HG02763 (cell line): ENCODE measurements at regions not wholly inside any gene's neighbourhood (a gene's known extent, or its start where the extent isn't known, plus 50 kb on each side); places are given as distances from the start of the nearest gene placed in this dataset.

Experiments
- ATAC-seq: cut with Tn5 transposase; IDR thresholded peaks from one replicate; pipeline ENCODE4 v1.9.1; 2021; ENCODE audit warnings: mild to moderate bottlenecking, moderate library complexity; ENCODE audit not compliant: unreplicated experiment

GRCh38 chrX:39971760-39972159, 126.0 kb downstream of the BCOR start:
- no peak for ATAC-seq

DNA sequence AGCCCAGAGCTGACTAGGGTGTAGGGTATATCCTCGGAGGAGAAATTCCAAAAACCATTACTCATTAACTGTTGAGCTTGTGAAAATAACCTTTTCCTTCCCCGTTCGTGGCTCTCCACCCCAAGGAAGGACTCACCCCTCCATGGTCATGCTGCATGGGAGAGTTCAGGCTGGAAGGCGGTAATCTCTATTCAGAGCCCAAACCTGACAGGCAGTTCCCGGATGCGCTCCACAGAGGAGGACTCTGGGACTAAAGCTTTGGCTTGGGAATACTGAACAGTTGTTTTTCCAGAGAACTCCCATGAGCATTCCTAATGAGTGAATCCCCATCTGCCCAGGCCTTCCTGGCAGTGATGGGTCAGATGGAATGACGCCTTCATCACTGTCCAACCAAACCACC, 125.4 kb downstream of the BCOR start:
- no peak for ATAC-seq

DNA sequence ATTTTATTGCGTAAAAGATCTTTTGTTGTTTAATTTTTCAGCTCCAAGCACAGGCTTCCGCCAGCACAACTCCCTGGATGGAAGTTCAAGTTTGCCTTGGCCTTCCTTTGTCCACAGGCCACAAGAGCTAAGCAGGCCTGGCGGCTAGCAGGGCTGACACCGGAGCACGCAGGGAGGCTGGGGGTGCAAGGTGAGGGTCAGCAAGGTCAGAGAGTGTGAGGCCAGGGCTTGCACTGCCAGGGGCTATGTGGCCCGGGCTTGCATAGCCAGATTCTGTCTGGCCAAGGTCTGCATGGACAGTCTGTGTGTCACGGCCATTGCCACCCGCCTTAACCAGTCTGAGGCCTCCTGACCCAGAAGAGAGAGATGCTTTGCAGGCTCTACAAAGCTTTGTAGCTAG, 123.9 kb downstream of the BCOR start:
- no peak for ATAC-seq

DNA sequence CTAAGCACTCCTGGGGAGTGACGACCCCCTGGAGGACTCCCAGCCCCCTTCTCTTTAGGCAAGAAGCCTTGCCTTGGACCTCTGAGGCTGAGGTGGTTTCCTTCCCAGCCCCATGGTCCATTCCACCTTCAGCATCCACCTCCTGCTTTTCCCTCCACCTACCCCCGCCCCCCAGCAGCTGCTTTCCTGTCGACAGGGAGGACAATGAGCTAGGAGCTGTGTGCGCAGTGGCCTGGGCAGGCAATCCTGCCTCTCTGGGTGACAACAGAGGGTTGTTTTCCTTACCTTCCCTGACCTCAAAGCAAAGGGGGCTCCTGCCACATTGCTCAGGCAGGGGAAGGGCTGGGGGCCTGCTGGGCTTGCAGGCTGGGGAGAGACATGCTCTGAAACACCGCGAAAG, 123.5 kb downstream of the BCOR start:
- ATAC-seq, result no peak

DNA sequence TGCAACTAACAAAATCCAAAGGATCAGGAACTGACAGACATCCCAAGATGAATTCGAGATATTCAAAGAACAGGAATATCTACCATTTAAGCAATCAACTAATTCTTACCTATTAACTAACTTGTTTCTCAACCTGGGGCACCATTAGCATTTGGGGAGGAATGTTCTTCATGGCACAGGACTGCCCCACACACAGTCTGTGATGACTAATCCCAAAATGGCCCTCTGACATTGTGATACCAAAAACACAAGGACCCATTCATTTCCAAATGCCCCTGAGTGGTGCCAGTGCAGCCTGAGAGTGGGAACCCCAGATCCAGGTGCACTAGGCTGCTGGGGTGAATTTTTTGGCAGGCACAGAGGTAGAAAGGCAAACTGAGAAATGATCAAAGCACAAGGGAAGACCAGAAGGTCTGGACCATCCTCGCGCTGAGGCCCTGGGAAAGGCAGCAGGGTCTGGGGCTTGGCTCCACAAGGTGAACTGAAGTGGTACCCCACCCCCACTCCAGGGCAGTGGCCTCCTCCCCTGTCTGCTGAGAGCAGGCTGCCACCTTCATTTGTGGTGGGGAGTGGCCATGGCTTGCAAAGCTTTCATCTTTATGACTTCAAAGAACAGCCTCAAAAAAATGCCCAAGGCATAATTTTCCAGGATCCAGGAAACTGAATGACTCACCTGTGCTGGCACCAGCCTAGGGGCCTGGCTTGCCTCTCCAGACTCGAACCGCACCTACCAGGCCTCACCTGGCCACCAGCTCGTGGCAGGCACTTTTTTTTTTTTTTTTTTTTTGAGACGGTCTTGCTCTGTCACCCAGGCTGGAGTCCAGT, 122.4 kb downstream of the BCOR start:
- ATAC-seq, result no peak

DNA sequence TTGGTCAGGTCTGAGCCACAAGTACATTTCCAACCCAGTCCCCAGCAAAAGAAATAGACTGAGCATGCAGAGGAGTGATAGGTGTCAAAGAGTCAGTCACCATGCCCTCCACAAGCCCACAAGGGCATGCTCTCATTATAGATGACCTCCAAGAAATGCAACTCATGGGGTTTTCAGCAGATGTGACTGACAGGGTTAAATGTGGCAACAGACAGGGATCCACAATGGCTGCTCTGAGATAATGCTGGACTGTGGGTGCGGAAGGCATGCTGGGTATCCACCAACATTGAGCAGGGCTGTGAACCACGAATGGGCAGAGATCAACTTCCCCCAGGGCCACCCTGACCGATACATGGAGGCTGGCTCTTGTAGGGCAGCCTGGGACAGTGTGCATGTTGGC, 115.8 kb downstream of the BCOR start:
- ATAC-seq, result no peak

GRCh38 chrX:39982948-39983347, 114.8 kb downstream of the BCOR start:
- ATAC-seq, result no peak

DNA sequence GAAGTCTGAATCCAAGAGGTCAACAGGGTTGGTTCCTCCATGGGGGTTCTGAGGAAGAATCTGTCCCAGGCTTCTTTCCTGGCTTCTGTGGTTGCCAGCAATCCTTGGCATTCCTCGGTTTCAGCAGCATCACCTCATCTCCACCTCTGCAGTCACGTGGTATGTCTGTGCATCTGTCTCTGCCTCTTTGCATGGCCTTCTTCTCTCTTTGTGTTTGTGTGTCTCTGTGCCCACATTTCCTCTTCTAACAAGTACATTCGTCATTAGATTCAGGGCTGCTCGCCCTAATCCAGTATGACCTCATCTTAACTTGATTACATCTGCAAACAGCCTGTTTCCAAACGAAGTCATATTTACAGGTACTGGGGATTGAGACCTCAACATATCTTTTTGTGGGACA, 114.0 kb downstream of the BCOR start:
- no peak for ATAC-seq

- no peak for ATAC-seq
These were observed 113.4 kb downstream of the BCOR start for GRCh38 chrX:39984191-39984956.

DNA sequence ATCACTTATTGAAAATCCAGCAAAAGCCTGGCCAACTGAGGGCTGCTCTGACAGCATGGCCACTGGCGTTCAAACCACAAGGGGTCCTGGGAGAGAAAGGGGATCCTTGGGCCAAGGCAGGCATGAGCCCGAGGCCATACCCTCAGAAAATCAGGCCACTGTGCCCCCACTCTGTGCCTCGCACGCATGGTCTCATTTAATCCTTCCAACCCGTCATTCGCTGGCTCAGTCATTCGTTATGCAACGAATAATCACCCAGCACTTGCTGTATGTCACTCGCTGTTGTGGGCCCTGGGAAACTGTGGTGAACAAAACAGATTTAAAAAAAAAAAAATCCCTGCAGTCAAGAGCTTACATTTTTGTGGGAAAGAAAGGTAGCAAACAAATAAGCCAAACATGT, 112.7 kb downstream of the BCOR start:
- no peak for ATAC-seq

- ATAC-seq, result no peak
These were observed 112.2 kb downstream of the BCOR start for GRCh38 chrX:39985551-39985950.

DNA sequence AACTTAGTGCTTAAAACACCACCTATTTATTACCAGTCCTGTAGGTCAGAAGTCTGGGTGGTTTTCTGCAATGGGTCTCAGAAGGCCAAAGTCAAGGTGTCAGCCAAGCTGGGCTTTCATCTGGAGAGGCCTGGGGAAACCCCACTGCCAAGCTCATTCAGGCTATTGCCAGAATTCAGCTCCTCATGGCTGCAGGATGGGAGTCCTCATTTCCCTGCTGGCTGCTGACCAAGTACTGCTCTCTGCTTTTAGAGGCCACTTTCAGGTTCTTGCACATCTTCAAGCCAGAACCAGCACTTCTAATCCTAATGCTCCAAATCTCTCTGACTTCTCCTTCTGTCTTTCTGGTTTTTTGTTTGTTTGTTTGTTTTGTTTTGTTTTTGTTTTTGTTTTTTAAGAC, 109.3 kb downstream of the BCOR start:
- ATAC-seq, result no peak

DNA sequence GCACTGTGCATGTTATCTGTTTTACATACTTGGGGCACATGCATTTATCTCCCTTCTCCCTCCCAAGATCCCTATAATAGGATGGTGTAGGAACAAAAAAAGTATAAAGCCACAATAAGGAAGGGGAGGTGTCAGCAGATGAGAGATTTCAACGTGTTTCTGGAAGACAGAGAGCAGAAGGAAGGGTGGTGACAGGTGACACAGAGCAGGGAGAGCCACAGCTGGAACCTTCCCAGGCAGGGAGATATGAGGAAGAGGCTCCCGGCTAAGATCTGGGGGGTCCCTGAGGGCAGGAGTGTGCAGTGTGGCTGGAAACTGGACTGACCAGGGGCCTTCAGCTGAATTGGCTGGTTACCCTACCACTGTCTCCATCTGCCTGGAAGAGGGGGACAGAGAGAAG, 107.4 kb downstream of the BCOR start:
- ATAC-seq, result no peak

GRCh38 chrX:39992300-39992699, 105.5 kb downstream of the BCOR start:
- no peak for ATAC-seq

DNA sequence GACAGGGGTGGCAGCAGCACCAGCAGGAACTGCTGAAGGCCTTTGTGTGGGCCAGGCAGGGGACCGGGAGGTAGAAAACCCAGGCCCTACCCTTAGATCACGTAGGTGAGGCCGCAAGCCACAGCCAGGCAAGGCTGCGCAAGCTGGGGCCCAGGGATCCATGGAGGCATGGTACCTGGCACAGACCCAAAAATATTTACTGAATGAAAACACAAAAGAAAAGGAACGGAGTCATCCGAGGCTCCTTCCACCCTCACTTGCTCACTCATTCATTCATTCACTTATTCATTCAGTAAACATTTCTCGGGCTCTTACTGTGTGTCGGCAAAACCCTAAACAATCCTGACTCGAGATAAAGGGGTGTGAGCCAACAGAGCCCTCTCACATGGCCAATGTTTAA, 102.3 kb downstream of the BCOR start:
- ATAC-seq, result no peak

DNA sequence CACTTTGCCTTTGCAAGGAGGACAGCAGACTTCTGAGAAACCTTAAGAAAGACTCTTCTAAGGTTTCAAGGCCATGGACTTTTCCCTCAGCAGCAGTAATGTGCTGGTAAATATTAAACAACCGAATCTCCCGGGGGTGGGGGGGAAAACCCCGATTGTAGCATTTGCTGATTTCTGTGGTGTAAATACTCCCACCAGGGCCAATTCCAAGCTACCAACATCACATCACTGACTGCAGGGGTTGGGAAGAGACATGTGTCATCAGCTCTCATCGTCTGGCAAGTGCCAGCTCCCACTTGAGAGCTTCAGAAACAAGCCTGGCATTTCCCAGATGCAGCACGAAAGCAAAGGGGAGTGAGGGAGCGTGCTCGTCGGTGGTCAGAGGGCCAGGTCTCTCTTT, 101.2 kb downstream of the BCOR start:
- no peak for ATAC-seq

DNA sequence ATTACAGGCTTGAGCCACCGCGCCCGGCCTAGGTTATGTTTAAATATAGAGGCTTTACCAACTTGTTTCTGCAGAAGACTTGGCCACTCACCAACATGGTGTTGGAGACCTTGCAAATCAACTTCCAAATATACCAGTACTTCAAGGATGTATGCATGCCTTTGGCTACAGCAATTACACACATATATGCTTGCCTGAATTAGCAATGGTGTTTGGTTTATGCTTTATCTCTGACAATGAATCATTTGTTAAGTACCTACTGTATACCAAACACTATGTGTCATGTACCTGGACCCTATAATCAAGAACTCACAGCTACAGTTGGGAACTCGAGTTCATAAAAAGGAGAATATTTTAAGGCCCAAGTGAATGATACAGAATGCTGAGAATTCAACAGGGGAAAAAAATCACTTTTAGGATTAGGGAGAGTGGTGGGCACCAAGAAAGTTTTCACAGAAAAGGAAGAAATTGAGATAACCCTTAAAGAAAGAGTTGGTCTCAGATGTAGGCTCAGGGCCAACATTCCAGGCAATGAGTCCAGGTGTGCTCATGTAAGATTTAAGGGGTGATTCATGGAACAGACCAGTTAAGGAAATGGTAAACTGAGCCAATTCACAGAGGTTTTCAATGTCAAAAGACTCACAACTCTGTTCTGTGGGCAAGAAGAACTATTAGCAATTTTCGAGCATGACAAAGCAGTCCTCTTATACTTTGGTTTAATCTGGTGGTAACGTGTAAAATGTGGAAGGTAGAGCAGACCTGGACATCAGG, 98.9 kb downstream of the BCOR start:
- ATAC-seq, result no peak
